Endothelial cell (in vitro differentiated cells): ENCODE measurements at regions not wholly inside any gene's neighbourhood (a gene's known extent, or its start where the extent isn't known, plus 50 kb on each side); places are given as distances from the start of the nearest gene placed in this dataset.
"Not testable (repeated sequence)": the region's sequence is repeated elsewhere in the genome, so short reads cannot be mapped to it uniquely, and the experiment has no call there.

Experiments used
- DNase-seq: peaks from one replicate; pipeline ENCODE4 v3.0.0; 2021; ENCODE audit warnings: low spot score
- H3K27ac Mint-ChIP-seq: one replicate; pipeline ENCODE4 v1.8.0; 2021; ENCODE audit warnings: mixed read lengths, inconsistent platforms; ENCODE audit not compliant: unreplicated experiment
- H3K27me3 Mint-ChIP-seq: one replicate; pipeline ENCODE4 v1.8.0; 2021; ENCODE audit warnings: mild to moderate bottlenecking, moderate library complexity, mixed read lengths, inconsistent platforms; ENCODE audit not compliant: unreplicated experiment
- H3K36me3 Mint-ChIP-seq: one replicate; pipeline ENCODE4 v1.8.0; 2021; ENCODE audit warnings: mild to moderate bottlenecking, low read depth, mixed read lengths, inconsistent platforms; ENCODE audit not compliant: unreplicated experiment
- H3K4me1 Mint-ChIP-seq: one replicate; pipeline ENCODE4 v1.8.0; 2021; ENCODE audit warnings: mild to moderate bottlenecking, mixed read lengths, inconsistent platforms; ENCODE audit not compliant: unreplicated experiment
- H3K4me3 Mint-ChIP-seq: one replicate; pipeline ENCODE4 v1.8.0; 2021; ENCODE audit warnings: mild to moderate bottlenecking, mixed read lengths, inconsistent platforms; ENCODE audit not compliant: unreplicated experiment
- H3K9me3 Mint-ChIP-seq: one replicate; pipeline ENCODE4 v1.8.0; 2021; ENCODE audit warnings: mixed read lengths, inconsistent platforms; ENCODE audit not compliant: unreplicated experiment
- TF ChIP-seq, protein P1 (sequence below): fragments of 200-600 bp; sonication (generic); IDR thresholded peaks from one replicate; pipeline ENCODE4 v1.5.0; 2021; ENCODE audit warnings: antibody characterized with exemption; ENCODE audit not compliant: unreplicated experiment

DNA sequence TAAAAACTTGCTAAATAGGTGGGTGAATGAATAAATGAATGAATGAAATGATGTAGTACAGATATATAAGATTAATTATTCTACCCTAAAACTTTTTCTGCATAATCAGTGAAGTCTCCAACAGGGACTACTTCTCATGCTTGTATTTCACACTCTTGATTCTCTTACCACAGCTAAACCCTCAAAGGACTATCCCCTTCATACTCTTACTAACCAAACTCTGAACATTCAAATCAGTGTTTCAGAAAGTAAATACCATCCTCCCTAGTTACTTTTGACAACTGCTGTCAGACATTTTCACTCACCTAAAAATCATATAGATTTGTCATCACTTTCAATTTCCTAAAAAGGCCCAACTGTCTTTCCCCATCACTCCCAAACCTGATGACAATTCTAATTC, 234.3 kb upstream of the HHIP start:
- Mint-ChIP-seq H3K4me3 (no peak overlapping the region), H3K27ac (no peak overlapping the region), H3K4me1 (no peaks in the 10 kb centered on the region), H3K9me3 (no peaks in the 10 kb centered on the region), H3K36me3 (no peaks in the 10 kb centered on the region), H3K27me3 (no peaks in the 10 kb centered on the region)
- TF ChIP-seq, protein P1, sequence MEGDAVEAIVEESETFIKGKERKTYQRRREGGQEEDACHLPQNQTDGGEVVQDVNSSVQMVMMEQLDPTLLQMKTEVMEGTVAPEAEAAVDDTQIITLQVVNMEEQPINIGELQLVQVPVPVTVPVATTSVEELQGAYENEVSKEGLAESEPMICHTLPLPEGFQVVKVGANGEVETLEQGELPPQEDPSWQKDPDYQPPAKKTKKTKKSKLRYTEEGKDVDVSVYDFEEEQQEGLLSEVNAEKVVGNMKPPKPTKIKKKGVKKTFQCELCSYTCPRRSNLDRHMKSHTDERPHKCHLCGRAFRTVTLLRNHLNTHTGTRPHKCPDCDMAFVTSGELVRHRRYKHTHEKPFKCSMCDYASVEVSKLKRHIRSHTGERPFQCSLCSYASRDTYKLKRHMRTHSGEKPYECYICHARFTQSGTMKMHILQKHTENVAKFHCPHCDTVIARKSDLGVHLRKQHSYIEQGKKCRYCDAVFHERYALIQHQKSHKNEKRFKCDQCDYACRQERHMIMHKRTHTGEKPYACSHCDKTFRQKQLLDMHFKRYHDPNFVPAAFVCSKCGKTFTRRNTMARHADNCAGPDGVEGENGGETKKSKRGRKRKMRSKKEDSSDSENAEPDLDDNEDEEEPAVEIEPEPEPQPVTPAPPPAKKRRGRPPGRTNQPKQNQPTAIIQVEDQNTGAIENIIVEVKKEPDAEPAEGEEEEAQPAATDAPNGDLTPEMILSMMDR: no peak
- DNase-seq: no peak

DNA sequence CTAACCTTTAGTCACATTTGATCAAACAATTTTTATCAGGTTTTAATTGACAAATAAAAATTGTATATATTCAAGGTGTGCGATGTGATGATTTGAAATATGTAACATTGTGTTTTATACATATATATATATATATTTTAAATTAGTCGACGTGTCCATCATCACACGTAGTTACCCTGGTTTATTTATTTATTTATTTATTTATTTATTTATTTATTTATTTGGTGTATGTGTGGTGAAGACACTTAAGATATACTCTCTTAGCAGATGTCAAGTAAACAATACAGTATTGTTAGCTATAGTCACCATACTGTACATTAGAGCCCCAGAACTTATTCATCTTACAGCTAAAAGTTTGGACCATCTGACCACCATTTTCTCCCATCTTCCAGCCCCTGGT, 224.9 kb upstream of the HHIP start:
- Mint-ChIP-seq H3K27ac (no peak overlapping the region), H3K9me3 (no peaks in the 10 kb centered on the region), H3K4me3 (no peak overlapping the region), H3K36me3 (no peaks in the 10 kb centered on the region), H3K4me1 (peaks cover 8% of the 10 kb centered on the region), H3K27me3 (peaks cover 2% of the 10 kb centered on the region)
- no peak for DNase-seq
- TF ChIP-seq, protein P1: no peak

DNA sequence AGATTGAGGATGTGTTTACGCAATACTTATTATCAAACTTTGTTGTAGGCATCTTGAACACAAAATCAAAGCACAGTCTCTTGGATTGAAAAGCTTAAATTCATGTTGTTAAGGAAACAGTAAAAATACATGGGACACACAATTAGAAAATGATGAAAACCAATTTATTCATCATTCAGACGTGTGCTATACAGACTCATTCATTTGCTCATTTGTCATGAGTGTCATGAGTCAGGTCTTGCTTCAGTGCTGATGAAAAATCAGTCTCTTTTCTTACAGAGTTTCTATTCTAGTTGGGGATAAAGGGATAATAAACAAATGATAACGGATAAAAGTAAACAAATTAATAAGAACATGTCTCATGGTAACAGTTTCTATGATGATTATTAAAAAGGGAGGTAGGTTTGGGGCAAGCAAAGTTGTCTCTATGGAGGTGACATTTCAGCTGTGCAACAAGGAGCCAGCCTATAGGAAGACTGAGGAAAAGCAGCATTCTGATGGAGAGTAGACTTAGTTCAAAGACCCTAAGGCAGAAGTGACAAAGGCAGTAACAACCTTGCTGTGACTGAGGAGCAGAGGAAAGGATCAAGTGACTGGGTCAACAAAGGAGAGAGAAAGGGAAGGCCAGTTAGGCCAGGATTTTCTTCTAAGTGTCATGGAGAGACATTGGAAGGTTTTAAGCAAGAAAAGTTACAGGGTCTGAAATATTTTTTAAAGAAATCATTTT, 224.0 kb upstream of the HHIP start:
- peaks cover 8% of the 10 kb centered on the region for H3K4me1 Mint-ChIP-seq
- no peak for DNase-seq
- H3K27me3 Mint-ChIP-seq: peaks cover 2% of the 10 kb centered on the region
- no peaks in the 10 kb centered on the region for H3K9me3 Mint-ChIP-seq
- H3K27ac Mint-ChIP-seq: no peak overlapping the region
- no peaks in the 10 kb centered on the region for H3K36me3 Mint-ChIP-seq
- no peak overlapping the region for H3K4me3 Mint-ChIP-seq
- TF ChIP-seq, protein P1: no peak

DNA sequence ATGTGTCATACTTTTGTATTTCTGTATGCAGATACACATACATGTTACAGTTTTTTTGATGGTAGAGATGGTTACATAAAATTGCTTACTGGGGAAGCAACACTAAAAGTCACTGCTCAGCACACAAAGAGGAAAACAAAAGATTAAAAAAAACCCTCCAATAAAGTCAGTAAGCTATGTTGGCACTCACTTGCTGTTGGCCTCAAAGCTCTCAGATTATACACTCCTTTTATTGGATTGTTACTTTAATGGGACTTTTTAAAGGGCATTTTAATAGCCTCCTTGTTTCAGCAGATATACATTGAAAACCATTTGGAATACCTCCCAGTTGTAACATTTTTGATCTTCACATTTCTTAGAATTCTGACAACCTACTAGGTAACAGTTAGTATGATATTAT, 222.0 kb upstream of the HHIP start:
- Mint-ChIP-seq H3K27me3 (peaks cover 2% of the 10 kb centered on the region), H3K4me1 (peaks cover 7% of the 10 kb centered on the region), H3K36me3 (no peaks in the 10 kb centered on the region), H3K9me3 (no peaks in the 10 kb centered on the region), H3K27ac (no peak overlapping the region), H3K4me3 (no peak overlapping the region)
- TF ChIP-seq, protein P1: no peak
- DNase-seq: no peak

DNA sequence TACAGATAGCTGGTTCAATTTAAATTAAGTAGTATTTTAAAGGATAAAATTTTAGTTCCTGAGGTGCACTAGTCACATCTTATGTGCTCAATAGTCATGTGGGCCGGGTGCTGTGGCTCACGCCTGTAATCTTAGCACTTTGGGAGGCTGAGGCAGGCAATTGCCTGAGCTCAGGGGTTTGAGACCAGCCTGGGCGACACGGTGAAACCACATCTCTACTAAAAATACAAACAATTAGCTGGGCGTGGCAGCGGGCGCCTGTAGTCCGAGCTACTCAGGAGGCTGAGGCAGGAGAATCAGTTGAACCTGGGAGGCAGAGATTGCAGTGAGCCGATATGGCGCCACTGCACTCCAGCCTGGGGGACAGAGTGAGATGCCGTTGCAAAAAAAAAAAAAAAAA, 219.9 kb upstream of the HHIP start:
- H3K27me3 Mint-ChIP-seq, H3K4me1 Mint-ChIP-seq, H3K4me3 Mint-ChIP-seq, H3K9me3 Mint-ChIP-seq, H3K36me3 Mint-ChIP-seq, DNase-seq, H3K27ac Mint-ChIP-seq: not testable (repeated sequence)
